Keratinocyte (primary cell): ENCODE measurements at regions not wholly inside any gene's neighbourhood (a gene's known extent, or its start where the extent isn't known, plus 50 kb on each side); places are given as distances from the start of the nearest gene placed in this dataset.

Experiments
- DNase-seq: peaks from one replicate; pipeline ENCODE4 v3.0.0-alpha.2; 2011; ENCODE audit warnings: low read depth, missing footprints, low spot score
- FAIRE-seq: peaks from 2 replicates; lab custom pipeline; 2011; peaks lifted over from hg19 to GRCh38; lab: Jason Lieb, UNC
- H2AFZ ChIP-seq: 2 replicates; pipeline ENCODE4 v1.6.0; 2012; ENCODE audit warnings: low read length, control low read depth, inconsistent platforms; ENCODE audit not compliant: control insufficient read depth
- H3K27ac ChIP-seq: 2 replicates; pipeline ENCODE4 v1.5.1; 2011; ENCODE audit warnings: low read length; ENCODE audit not compliant: control insufficient read depth, insufficient read depth
- H3K27me3 ChIP-seq: 3 replicates; pipeline ENCODE4 v1.6.0; 2011; ENCODE audit warnings: low read length; ENCODE audit not compliant: control insufficient read depth, insufficient read depth; ENCODE audit errors: extremely low read depth
- H3K36me3 ChIP-seq, 2 experiments: 2 replicates in 1 of 2; 3 replicates in 1 of 2; pipeline ENCODE4 v1.5.1; 2011; ENCODE audit warnings: low read length in 2 of 2, mild to moderate bottlenecking in 1 of 2; ENCODE audit not compliant: control insufficient read depth in 2 of 2, insufficient read depth in 2 of 2; ENCODE audit errors: extremely low read depth in 1 of 2
- H3K4me1 ChIP-seq: 3 replicates; pipeline ENCODE4 v1.5.1; 2011; ENCODE audit warnings: low read length; ENCODE audit not compliant: control insufficient read depth, insufficient read depth; ENCODE audit errors: extremely low read depth
- H3K4me2 ChIP-seq: 3 replicates; pipeline ENCODE4 v1.6.0; 2011; ENCODE audit warnings: low read depth, low read length; ENCODE audit not compliant: control insufficient read depth, insufficient read depth; ENCODE audit errors: extremely low read depth
- H3K4me3 ChIP-seq, 3 experiments: fragments of 200-600 bp in 1 of 3; sonication (generic) in 1 of 3; 2 replicates in 2 of 3; 3 replicates in 1 of 3; pipeline ENCODE4 v1.5.1; 2011 to 2016; ENCODE audit warnings: low read length in 3 of 3, mild to moderate bottlenecking in 3 of 3, control low read depth in 2 of 3, inconsistent platforms in 1 of 3, low read depth in 1 of 3, mixed read lengths in 1 of 3, mixed run types in 1 of 3, moderate library complexity in 1 of 3; ENCODE audit not compliant: control insufficient read depth in 2 of 3, insufficient read depth in 2 of 3; ENCODE audit errors: extremely low read depth in 1 of 3
- H3K79me2 ChIP-seq: 2 replicates; pipeline ENCODE4 v1.6.0; 2012; ENCODE audit warnings: low read length; ENCODE audit not compliant: control insufficient read depth, insufficient read depth
- H3K9ac ChIP-seq: 3 replicates; pipeline ENCODE4 v1.6.0; 2011; ENCODE audit warnings: low read length; ENCODE audit not compliant: control insufficient read depth, insufficient read depth; ENCODE audit errors: extremely low read depth
- H3K9me1 ChIP-seq: 3 replicates; pipeline ENCODE4 v1.6.0; 2011; ENCODE audit warnings: low read length; ENCODE audit not compliant: control insufficient read depth, insufficient read depth; ENCODE audit errors: extremely low read depth
- H3K9me3 ChIP-seq: 2 replicates; pipeline ENCODE4 v1.5.1; 2012; ENCODE audit warnings: low read depth, low read length; ENCODE audit not compliant: control insufficient read depth
- H4K20me1 ChIP-seq: 3 replicates; pipeline ENCODE4 v1.6.0; 2011; ENCODE audit warnings: low read length; ENCODE audit not compliant: control insufficient read depth, insufficient read depth; ENCODE audit errors: extremely low read depth
- CTCF ChIP-seq, 3 experiments: IDR thresholded peaks in 1 of 3; conservative IDR thresholded peaks in 1 of 3; optimal IDR thresholded peaks in 1 of 3; 2 replicates in 2 of 3; 3 replicates in 1 of 3; pipeline versions ENCODE3 to v1.5.1; 2011; ENCODE audit warnings: low read length in 3 of 3, mild to moderate bottlenecking in 3 of 3, moderate library complexity in 2 of 3, control low read depth in 1 of 3, inconsistent platforms in 1 of 3; ENCODE audit not compliant: insufficient read depth in 2 of 3; ENCODE audit errors: extremely low read depth in 1 of 3
- EZH2 ChIP-seq: IDR thresholded peaks from one replicate; pipeline ENCODE4 v1.6.1; 2012; ENCODE audit warnings: inconsistent platforms, mild to moderate bottlenecking, low read length, moderate library complexity
- dilution Hi-C: fragments of 300-500 bp; cut with MboI; formaldehyde crosslinking; loops from one replicate; pipeline ENCODE4 v1.7.0; 2020; ENCODE audit warnings: low sequenced_read_pairs; ENCODE audit not compliant: extremely low pct_ligation_motif_present

DNA sequence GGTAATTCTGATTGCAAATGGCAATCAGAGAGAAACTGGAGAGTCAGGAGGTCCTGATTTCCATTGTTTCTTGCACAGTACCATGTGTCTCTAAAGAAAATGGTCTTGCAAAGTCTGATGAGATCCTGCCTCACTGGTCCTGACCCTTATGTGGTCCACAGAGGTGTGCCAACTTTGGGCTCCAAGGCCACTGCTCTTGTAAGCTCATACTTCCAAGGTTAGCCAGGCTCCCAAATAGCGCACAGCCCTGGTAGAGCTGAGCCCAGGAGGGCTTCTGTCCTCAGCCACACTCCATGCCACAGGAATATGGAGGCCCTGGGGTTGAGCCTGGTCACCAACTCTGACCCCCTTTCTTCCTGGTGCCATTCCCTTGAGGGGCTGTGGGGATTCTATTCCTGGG, 80.7 kb downstream of the SDC1 start:
- Histone ChIP-seq H3K27ac (no peak overlapping the region), H3K27me3 (no peaks in the 10 kb centered on the region), H3K9me3 (no peaks in the 10 kb centered on the region), H3K36me3 (no peaks in the 10 kb centered on the region), H2AFZ (no peak overlapping the region), H3K4me3 (no peak overlapping the region), H4K20me1 (no peaks in the 10 kb centered on the region), H3K9ac (no peak overlapping the region), H3K9me1 (peaks cover 2% of the 10 kb centered on the region), H3K4me1 (peaks cover 43% of the 10 kb centered on the region), H3K4me2 (no peak overlapping the region), H3K79me2 (no peaks in the 10 kb centered on the region)
- no peak for FAIRE-seq
- no peak for TF ChIP-seq CTCF (optimal IDR thresholded peaks at IDR 0.05 in 1 of 3, IDR thresholded peaks at IDR 0.05 in 1 of 3, conservative IDR thresholded peaks at IDR 0.05 in 1 of 3; ENCODE audit: extremely low read depth in 1 of 3, insufficient read depth in 2 of 3, low read length in 3 of 3)
- TF ChIP-seq EZH2 = no peak
- no peak for DNase-seq
- dilution Hi-C loops = no loop called here

DNA sequence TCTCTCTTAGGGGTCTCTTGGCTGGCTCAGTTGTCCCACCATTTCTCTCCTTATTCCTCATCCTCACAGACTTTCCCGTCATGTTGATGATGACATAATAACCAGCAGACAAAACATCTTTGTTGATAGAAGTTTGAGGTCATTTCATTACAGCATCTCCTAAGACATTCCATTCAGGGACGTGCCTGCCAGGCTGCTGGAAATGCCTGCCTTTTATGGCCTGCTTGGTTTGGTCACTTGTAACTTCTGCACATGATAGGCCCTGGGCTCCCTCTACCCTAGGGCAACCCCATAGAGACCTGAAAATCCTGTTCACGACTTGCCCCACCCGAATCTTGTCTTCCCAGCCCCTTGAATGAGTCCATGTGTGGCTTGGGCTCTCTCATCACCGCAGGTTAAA, 81.7 kb downstream of the SDC1 start:
- Histone ChIP-seq H3K27me3 (no peaks in the 10 kb centered on the region), H2AFZ (no peak overlapping the region), H3K4me3 (no peak overlapping the region), H3K79me2 (no peaks in the 10 kb centered on the region), H3K9me3 (no peaks in the 10 kb centered on the region), H3K27ac (no peak overlapping the region), H3K36me3 (no peaks in the 10 kb centered on the region), H3K9me1 (peaks cover 2% of the 10 kb centered on the region), H3K4me1 (peaks cover 50% of the 10 kb centered on the region), H4K20me1 (no peaks in the 10 kb centered on the region), H3K4me2 (no peak overlapping the region), H3K9ac (no peak overlapping the region)
- DNase-seq = no peak
- no peak for TF ChIP-seq EZH2
- TF ChIP-seq CTCF (optimal IDR thresholded peaks at IDR 0.05 in 1 of 3, IDR thresholded peaks at IDR 0.05 in 1 of 3, conservative IDR thresholded peaks at IDR 0.05 in 1 of 3; ENCODE audit: extremely low read depth in 1 of 3, insufficient read depth in 2 of 3, low read length in 3 of 3) = no peak
- dilution Hi-C loops = no loop called here
- no peak for FAIRE-seq
